Stimulated activated CD4-positive, alpha-beta T cell treated with anti-CD3 and anti-CD28 coated beads, Interleukin-4, amount 100 ng/mL, for 1 hour (primary cell): ENCODE measurements at regions not wholly inside any gene's neighbourhood (a gene's known extent, or its start where the extent isn't known, plus 50 kb on each side); places are given as distances from the start of the nearest gene placed in this dataset.

Experiments used
- DNase-seq: peaks from one replicate; pipeline ENCODE4 v3.0.0-alpha.2; 2020

GRCh38 chr4:138555584-138555983 is 313.4 kb upstream of the SLC7A11 start:
- DNase-seq, result no peak

GRCh38 chr4:138555108-138555507 is 313.0 kb upstream of the SLC7A11 start:
- no peak for DNase-seq

GRCh38 chr4:138553001-138553845 is 311.1 kb upstream of the SLC7A11 start:
- DNase-seq, result no peak

GRCh38 chr4:138542191-138542776 is 300.1 kb upstream of the SLC7A11 start:
- DNase-seq, result no peak

DNA sequence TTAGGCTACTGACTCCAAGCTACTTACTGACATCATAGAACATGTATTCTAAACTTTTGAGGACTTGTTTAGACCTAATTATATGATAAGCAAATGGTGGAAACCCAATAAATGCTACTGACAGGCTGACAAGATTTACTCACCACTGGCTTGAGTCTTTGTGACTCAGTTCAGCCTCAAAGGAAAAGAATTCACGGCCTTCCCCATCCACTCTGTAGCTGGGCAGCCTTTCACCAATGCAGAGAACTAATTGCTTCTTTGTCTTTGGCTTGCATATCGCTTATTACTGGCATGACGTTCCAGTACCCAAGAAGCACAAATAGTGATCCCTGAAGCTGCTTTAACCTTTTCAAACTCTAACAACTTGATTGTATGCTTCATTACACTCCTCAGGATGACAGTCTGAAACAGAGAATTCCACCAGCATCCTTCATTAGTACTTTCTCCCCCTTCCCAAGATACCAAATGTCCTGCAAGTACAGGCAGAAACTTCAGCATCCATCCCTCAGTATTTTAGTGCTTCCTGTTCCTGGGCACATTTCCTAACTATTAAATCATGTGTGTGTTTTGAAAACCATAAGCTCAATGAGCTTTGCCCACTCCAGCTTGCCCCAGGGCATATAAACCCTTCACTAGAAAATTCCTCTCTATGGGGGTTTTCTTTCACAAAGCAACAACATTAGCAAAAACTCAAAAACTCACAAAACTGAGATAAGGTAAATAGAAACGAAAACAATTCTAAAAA is 298.1 kb upstream of the SLC7A11 start:
- DNase-seq, result no peak

GRCh38 chr4:138538743-138539142 is 296.6 kb upstream of the SLC7A11 start:
- no peak for DNase-seq

GRCh38 chr4:138537731-138538490 is 295.8 kb upstream of the SLC7A11 start:
- no peak for DNase-seq

- DNase-seq, result no peak
These were observed 293.2 kb upstream of the SLC7A11 start for GRCh38 chr4:138535316-138535715.

- DNase-seq, result no peak
These were observed 280.2 kb upstream of the SLC7A11 start for GRCh38 chr4:138522366-138522765.

DNA sequence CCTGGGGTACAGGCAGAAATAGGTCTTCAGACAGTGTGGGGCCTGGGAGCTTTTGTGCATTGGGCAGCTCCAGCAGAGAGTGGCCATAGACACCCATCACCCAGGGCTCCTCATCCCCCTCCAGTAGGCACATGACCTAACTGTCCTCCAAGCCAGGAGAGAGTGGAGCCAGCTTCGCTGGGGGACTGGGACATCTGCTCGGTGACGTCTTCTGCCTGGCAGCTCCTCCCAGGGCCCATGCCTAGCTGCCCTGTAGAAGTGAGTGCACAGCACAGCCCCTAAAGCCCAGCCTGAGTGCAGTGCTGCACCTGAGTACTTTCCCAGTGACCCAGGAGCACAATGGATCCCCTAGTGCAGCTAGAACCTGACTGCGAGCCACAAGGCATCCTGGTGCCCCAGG is 279.7 kb upstream of the SLC7A11 start:
- no peak for DNase-seq

- DNase-seq, result no peak
These were observed 277.3 kb upstream of the SLC7A11 start for GRCh38 chr4:138519436-138519835.

- DNase-seq, result no peak
These were observed 271.4 kb upstream of the SLC7A11 start for GRCh38 chr4:138513535-138513934.

GRCh38 chr4:138512756-138513155 is 270.6 kb upstream of the SLC7A11 start:
- no peak for DNase-seq

DNA sequence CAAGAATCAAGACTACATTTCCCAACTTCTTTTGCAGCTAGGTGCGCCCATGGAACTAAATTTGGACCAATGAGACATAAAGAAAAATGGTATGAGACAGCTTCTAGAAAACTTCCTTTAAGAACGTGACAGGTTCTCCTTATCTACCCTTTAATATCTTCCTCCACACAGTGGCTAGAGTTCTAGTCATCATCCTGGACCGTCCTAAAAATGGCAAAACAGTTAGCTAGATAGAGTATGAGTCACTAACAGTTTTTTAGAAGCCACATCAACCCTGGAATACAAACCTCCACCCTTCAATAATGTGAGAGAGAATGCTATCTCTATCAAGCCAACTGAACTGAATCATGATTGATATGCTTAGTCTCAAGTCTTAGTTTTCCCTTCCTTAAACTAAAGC is 267.9 kb upstream of the SLC7A11 start:
- DNase-seq, result no peak

- DNase-seq, result no peak
These were observed 267.2 kb upstream of the SLC7A11 start for GRCh38 chr4:138509346-138509745.

- no peak for DNase-seq
These were observed 265.4 kb upstream of the SLC7A11 start for GRCh38 chr4:138507522-138507921.

- DNase-seq, result no peak
These were observed 259.5 kb upstream of the SLC7A11 start for GRCh38 chr4:138501614-138502013.

DNA sequence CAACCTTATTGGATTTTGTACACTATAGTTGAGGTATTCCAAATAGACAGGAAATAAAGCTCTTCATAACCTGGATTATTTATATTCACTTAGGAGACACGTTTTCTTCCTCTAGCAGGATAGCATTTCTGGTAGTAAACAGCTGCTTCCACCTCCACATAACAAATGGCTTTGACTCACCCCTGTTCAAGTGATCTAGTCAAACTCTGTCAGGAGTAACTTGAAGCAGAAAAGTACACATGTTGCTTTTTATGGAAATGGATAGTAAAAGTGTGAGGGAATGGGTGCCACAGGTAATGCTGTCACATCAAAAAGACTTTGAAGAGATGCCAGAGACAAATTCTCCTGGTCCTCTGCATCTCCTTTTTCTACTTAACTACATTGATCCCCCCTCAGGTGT is 258.7 kb upstream of the SLC7A11 start:
- DNase-seq, result no peak

- DNase-seq, result no peak
These were observed 257.5 kb upstream of the SLC7A11 start for GRCh38 chr4:138499627-138500026.

DNA sequence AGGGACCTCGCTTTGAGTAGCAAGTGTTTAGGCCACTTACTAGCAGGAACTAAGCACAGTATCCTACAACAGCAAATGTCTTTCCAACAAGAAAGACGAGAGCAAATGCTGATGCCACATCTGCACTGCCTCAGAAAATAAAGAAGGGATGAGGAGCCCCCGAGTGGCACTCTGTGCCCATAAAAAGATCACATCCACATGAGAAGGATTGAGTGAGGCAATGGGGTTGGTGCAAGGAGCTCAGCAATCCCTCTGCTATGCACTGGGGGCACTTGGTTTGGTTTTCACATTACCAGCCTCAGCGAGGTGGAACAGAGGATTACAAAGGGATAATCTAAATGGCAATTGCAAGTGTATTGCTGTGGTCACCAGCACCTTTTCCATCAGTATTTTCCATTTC is 252.8 kb upstream of the SLC7A11 start:
- no peak for DNase-seq

DNA sequence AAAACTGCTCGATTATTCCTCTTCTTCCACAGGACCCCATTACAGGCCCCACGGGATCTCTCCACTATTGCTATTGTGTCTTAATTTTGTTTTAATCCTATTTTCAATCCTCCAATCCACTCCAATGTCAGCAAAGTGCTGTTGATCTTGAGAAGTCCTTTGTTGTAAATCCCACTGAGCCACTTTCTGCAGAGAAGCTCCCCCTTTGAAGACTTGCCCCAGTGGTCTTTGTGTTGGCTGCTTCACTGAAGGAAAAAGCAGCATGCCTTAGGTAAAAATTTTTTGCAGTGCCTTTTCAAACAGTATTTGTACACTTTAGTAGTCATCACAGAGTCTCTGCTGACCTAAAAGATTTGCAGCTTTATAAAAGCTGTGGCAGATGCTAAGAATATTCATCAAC is 252.0 kb upstream of the SLC7A11 start:
- DNase-seq, result no peak

GRCh38 chr4:138492176-138492575 is 250.0 kb upstream of the SLC7A11 start:
- no peak for DNase-seq

DNA sequence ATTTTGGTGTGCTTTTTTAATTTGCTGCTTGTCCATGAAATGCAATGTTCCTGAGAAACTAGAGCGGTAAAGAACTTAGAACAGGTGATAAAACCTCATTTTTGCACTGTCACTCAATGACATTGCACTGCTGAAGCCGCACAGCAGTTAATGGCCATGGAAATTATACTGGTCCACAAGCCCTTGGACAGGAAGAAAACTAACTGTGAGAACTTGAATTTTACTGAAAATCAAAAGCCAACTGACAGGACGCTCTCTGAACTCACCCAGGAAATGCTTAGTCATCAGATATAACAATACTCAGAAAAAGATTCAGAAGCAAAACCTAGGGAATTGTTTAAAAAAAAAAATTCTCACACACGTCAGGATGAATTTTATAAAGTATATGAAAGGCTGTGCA is 246.4 kb upstream of the SLC7A11 start:
- DNase-seq, result no peak
